HFFc6 (cell line): ENCODE measurements at regions not wholly inside any gene's neighbourhood (a gene's known extent, or its start where the extent isn't known, plus 50 kb on each side); places are given as distances from the start of the nearest gene placed in this dataset.

ENCODE experiments used
- DNase-seq: peaks from one replicate; pipeline ENCODE4 v3.0.0-alpha.2; 2018
- H3K27ac Mint-ChIP-seq: 2 replicates; pipeline ENCODE4 v1.8.0; 2020; ENCODE audit warnings: mild to moderate bottlenecking, mixed read lengths
- H3K27me3 Mint-ChIP-seq: 2 replicates; pipeline ENCODE4 v1.8.0; 2021; ENCODE audit warnings: mild to moderate bottlenecking, moderate library complexity, mixed read lengths; ENCODE audit not compliant: insufficient read depth
- H3K36me3 Mint-ChIP-seq: 2 replicates; pipeline ENCODE4 v1.8.0; 2021; ENCODE audit warnings: low read depth, mixed read lengths
- H3K4me1 Mint-ChIP-seq: 2 replicates; pipeline ENCODE4 v1.8.0; 2020; ENCODE audit warnings: low read depth, mixed read lengths
- H3K4me3 Mint-ChIP-seq: 2 replicates; pipeline ENCODE4 v1.8.0; 2020; ENCODE audit warnings: mild to moderate bottlenecking, moderate library complexity, mixed read lengths
- H3K9me3 Mint-ChIP-seq: 2 replicates; pipeline ENCODE4 v1.8.0; 2020; ENCODE audit warnings: mild to moderate bottlenecking, mixed read lengths
- TF ChIP-seq, protein P1 (sequence below): fragments of 200-600 bp; sonication (generic); IDR thresholded peaks from 2 replicates; pipeline ENCODE4 v1.5.0; 2021; ENCODE audit warnings: antibody characterized with exemption, mild to moderate bottlenecking

DNA sequence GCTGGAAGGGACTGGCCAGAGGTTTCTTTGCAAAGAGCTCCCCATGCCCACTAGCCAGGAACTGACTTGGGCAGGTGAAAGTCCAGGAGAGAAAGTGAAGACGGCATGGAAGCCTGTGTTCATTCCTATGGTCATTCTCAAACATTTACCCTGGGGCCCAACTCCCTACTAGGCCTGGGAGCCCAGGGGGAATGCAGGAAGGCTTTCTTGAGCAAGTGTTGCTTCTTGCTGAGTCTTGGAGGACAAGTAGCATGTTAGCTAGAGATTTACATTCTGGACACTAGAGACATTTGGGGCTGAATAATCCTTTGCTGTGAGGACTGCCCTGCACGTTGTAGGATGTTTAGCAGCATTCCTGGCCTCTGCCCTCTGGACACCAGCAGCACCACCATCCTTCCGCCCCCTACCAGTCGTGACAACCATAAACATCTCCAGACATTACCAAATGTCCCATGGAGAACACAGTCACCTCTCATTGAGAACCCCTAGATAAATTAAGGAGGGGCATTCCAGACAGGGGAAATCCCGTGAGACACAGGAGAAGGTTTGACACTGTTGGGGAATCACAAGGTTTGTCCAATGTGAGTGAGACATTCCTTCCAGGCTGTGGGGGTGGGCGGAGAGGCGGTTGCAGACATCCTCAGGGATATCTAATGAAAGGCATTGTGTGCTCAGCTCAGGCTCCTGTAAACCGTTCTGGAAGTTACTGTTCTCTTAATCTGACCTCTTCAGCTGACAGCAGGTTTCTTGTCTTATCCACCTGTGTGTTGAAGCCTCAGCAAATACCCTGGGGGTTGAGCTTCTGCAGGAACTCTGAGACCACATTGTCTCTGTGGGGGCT, 236.2 kb downstream of the TLE3 start:
- Mint-ChIP-seq H3K9me3 (no peaks in the 10 kb centered on the region), H3K27ac (no peak overlapping the region), H3K27me3 (peaks cover 9% of the 10 kb centered on the region), H3K4me1 (peaks cover 21% of the 10 kb centered on the region), H3K36me3 (no peaks in the 10 kb centered on the region), H3K4me3 (no peak overlapping the region)
- no peak for DNase-seq
- TF ChIP-seq, protein P1, sequence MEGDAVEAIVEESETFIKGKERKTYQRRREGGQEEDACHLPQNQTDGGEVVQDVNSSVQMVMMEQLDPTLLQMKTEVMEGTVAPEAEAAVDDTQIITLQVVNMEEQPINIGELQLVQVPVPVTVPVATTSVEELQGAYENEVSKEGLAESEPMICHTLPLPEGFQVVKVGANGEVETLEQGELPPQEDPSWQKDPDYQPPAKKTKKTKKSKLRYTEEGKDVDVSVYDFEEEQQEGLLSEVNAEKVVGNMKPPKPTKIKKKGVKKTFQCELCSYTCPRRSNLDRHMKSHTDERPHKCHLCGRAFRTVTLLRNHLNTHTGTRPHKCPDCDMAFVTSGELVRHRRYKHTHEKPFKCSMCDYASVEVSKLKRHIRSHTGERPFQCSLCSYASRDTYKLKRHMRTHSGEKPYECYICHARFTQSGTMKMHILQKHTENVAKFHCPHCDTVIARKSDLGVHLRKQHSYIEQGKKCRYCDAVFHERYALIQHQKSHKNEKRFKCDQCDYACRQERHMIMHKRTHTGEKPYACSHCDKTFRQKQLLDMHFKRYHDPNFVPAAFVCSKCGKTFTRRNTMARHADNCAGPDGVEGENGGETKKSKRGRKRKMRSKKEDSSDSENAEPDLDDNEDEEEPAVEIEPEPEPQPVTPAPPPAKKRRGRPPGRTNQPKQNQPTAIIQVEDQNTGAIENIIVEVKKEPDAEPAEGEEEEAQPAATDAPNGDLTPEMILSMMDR, result no peak

DNA sequence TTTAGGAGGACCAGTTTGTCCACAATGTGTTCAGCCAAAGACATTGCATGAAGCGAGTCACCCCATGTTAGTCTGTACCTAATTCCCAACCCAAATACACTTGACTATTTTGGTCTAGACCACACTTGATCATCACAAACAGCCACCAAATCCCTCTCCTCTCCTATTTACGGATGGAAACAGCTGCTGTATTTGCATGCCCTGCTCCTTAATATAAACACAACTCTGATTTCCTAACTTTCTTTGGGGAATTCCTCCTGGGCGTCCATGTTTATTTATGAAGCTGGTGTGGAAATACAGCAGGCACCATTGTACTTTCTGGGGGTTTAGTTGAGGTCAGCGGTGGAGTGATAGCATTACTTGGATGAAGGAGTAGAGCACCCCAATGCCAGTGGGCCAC, 235.2 kb downstream of the TLE3 start:
- H3K27me3 Mint-ChIP-seq, result peaks cover 15% of the 10 kb centered on the region
- no peak overlapping the region for H3K4me3 Mint-ChIP-seq
- H3K27ac Mint-ChIP-seq, result no peak overlapping the region
- peaks cover 3% of the 10 kb centered on the region; the same call in 1 of the 2 replicates for H3K9me3 Mint-ChIP-seq
- no peak for DNase-seq
- TF ChIP-seq, protein P1, result no peak
- H3K36me3 Mint-ChIP-seq, result no peaks in the 10 kb centered on the region
- H3K4me1 Mint-ChIP-seq, result peaks cover 21% of the 10 kb centered on the region

- H3K36me3 Mint-ChIP-seq, result no peaks in the 10 kb centered on the region; the same call in 1 of the 2 replicates
- DNase-seq, result no peak
- H3K27ac Mint-ChIP-seq, result no peak overlapping the region
- peaks cover 21% of the 10 kb centered on the region for H3K4me1 Mint-ChIP-seq
- no peak overlapping the region for H3K4me3 Mint-ChIP-seq
- TF ChIP-seq, protein P1, result no peak
- peaks cover 20% of the 10 kb centered on the region for H3K27me3 Mint-ChIP-seq
- peaks cover 3% of the 10 kb centered on the region; the same call in 1 of the 2 replicates for H3K9me3 Mint-ChIP-seq
Observed at GRCh38 chr15:69863446-69863845, 234.3 kb downstream of the TLE3 start.

GRCh38 chr15:69865369-69865768, 232.3 kb downstream of the TLE3 start:
- TF ChIP-seq, protein P1, result no peak

GRCh38 chr15:69868756-69869155, 229.0 kb downstream of the TLE3 start:
- DNase-seq, result no peak
- TF ChIP-seq, protein P1, result no peak
- H3K4me3 Mint-ChIP-seq, result no peak overlapping the region
- peaks cover 5% of the 10 kb centered on the region for H3K9me3 Mint-ChIP-seq
- no peak overlapping the region for H3K27ac Mint-ChIP-seq
- peaks cover 36% of the 10 kb centered on the region for H3K27me3 Mint-ChIP-seq
- no peaks in the 10 kb centered on the region for H3K4me1 Mint-ChIP-seq
- peaks cover 2% of the 10 kb centered on the region for H3K36me3 Mint-ChIP-seq

More at GRCh38 chr15:69865369-69865768, 232.3 kb downstream of the TLE3 start:
- H3K4me3 Mint-ChIP-seq, result no peak overlapping the region
- peaks cover 21% of the 10 kb centered on the region for H3K4me1 Mint-ChIP-seq
- no peak overlapping the region for H3K27ac Mint-ChIP-seq
- H3K36me3 Mint-ChIP-seq, result no peaks in the 10 kb centered on the region; the same call in 1 of the 2 replicates
- peaks cover 3% of the 10 kb centered on the region; the same call in 1 of the 2 replicates for H3K9me3 Mint-ChIP-seq
- peaks cover 27% of the 10 kb centered on the region for H3K27me3 Mint-ChIP-seq
- no peak for DNase-seq
